Transverse colon (tissue), 4 donors: ENCODE measurements at regions not wholly inside any gene's neighbourhood (a gene's known extent, or its start where the extent isn't known, plus 50 kb on each side); places are given as distances from the start of the nearest gene placed in this dataset.

Source experiments
- DNase-seq: peaks from one replicate; pipeline ENCODE4 v3.0.0-alpha.2; 2019
- H3K27ac ChIP-seq, 4 donors: fragments of 200-600 bp; sonication (generic); 2 replicates each; pipeline ENCODE4 v1.5.1; 2016 to 2018; ENCODE audit warnings: inconsistent platforms in 4 of 4
- H3K27me3 ChIP-seq: fragments of 200-600 bp; sonication (generic); 2 replicates; pipeline ENCODE4 v1.5.1; 2017; ENCODE audit warnings: inconsistent platforms
- H3K36me3 ChIP-seq, 4 donors: fragments of 200-600 bp; sonication (generic); 2 replicates each; pipeline ENCODE4 v1.5.1; 2017 to 2019; ENCODE audit warnings: inconsistent platforms in 4 of 4
- H3K4me1 ChIP-seq, 4 donors: fragments of 200-600 bp; sonication (generic); 2 replicates each; pipeline ENCODE4 v1.5.1; 2017 to 2020; ENCODE audit warnings: inconsistent platforms in 4 of 4
- H3K4me3 ChIP-seq, 4 donors: fragments of 200-600 bp; sonication (generic); 1 replicate in 1 of 4; 2 replicates in 3 of 4; pipeline versions ENCODE4 v1.5.1 to v1.6.1; 2017 to 2019; ENCODE audit warnings: inconsistent platforms in 4 of 4
- H3K9me3 ChIP-seq, 2 donors: fragments of 200-600 bp; sonication (generic); 2 replicates each; pipeline ENCODE4 v1.5.1; 2017 to 2019; ENCODE audit warnings: inconsistent platforms in 2 of 2
- EP300 ChIP-seq: sonication (generic); formaldehyde crosslinking; IDR thresholded peaks from one replicate; pipeline ENCODE4 v1.6.1; 2017; ENCODE audit warnings: antibody characterized with exemption, low read depth
- POLR2A ChIP-seq: fragments of 450-650 bp; IDR thresholded peaks from one replicate; pipeline ENCODE4 v1.6.1; 2016; ENCODE audit warnings: antibody characterized with exemption, mild to moderate bottlenecking, moderate library complexity
- POLR2AphosphoS5 ChIP-seq, 3 donors: sonication (generic); formaldehyde crosslinking; IDR thresholded peaks; one replicate each; pipeline ENCODE4 v1.6.1; 2016; ENCODE audit warnings: antibody characterized with exemption in 3 of 3
- WGBS, 2 donors: methylation state at CpG; one replicate each; pipeline ENCODE4 v1.1.5; 2018; ENCODE audit warnings: low coverage in 1 of 2; 5-methylcytosine and 5-hydroxymethylcytosine counted together
- in situ Hi-C, 4 donors: fragments of 200-750 bp; cut with MboI; loops; one replicate each; pipeline versions ENCODE4 v1.15.0 to v1.15.1; 2017; ENCODE audit warnings: low sequenced_read_pairs in 3 of 4, low pct_ligation_motif_present in 1 of 4, low pct_unique_long_range_greater_than_20kb in 1 of 4
- intact Hi-C: fragments of 100-400 bp; cut with DNase I; formaldehyde crosslinking; loops from one replicate; pipeline ENCODE4 v1.15.1; 2023; ENCODE audit warnings: low total_unique reads
- TF ChIP-seq, protein P1 (sequence below), 5 experiments: fragments of 200-600 bp in 3 of 5; fragments of 450-650 bp in 2 of 5; sonication (generic) in 3 of 5; IDR thresholded peaks; 1 replicate in 2 of 5; 2 replicates in 3 of 5; pipeline ENCODE4 v1.5.1; 2016 to 2017; ENCODE audit warnings: antibody characterized with exemption in 5 of 5, inconsistent platforms in 3 of 5, mild to moderate bottlenecking in 2 of 5, moderate library complexity in 1 of 5

DNA sequence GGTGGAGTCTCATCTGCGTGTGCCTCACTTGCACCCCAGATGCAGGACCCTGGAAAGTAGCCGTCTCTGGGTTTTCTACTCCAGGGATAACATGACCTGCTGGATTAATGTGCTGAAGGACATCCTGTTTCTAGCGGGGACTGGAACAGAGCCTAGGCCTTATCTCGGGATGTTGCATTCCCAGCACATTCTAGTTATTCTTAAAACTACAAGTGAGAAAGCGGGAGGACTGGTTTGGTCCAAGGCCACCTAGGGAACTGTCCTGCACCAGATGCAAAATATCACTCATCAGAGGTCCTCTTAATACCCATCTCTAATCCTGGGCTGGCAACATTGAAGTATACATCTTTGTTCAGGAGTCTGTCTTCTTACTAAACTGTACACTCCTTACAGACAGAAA lies 179.9 kb downstream of the ZC3H11B start:
- Histone ChIP-seq H3K4me3 (no peak overlapping the region), H3K36me3 (no peaks in the 10 kb centered on the region), H3K9me3 (no peaks in the 10 kb centered on the region), H3K4me1 (no peaks in the 10 kb centered on the region), H3K27me3 (no peaks in the 10 kb centered on the region), H3K27ac (no peak overlapping the region)
- in situ Hi-C loops: no loop called here
- 92 to 100% methylated on average over 1 to 5 of the region's 5 CpGs for WGBS, 2 donors
- intact Hi-C loops: no loop called here
- TF ChIP-seq POLR2AphosphoS5 (IDR thresholded peaks at IDR 0.05) (no peak), EP300 (no peak), POLR2A (no peak)
- TF ChIP-seq, protein P1, sequence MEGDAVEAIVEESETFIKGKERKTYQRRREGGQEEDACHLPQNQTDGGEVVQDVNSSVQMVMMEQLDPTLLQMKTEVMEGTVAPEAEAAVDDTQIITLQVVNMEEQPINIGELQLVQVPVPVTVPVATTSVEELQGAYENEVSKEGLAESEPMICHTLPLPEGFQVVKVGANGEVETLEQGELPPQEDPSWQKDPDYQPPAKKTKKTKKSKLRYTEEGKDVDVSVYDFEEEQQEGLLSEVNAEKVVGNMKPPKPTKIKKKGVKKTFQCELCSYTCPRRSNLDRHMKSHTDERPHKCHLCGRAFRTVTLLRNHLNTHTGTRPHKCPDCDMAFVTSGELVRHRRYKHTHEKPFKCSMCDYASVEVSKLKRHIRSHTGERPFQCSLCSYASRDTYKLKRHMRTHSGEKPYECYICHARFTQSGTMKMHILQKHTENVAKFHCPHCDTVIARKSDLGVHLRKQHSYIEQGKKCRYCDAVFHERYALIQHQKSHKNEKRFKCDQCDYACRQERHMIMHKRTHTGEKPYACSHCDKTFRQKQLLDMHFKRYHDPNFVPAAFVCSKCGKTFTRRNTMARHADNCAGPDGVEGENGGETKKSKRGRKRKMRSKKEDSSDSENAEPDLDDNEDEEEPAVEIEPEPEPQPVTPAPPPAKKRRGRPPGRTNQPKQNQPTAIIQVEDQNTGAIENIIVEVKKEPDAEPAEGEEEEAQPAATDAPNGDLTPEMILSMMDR (IDR thresholded peaks at IDR 0.05): no peak
- DNase-seq: no peak

DNA sequence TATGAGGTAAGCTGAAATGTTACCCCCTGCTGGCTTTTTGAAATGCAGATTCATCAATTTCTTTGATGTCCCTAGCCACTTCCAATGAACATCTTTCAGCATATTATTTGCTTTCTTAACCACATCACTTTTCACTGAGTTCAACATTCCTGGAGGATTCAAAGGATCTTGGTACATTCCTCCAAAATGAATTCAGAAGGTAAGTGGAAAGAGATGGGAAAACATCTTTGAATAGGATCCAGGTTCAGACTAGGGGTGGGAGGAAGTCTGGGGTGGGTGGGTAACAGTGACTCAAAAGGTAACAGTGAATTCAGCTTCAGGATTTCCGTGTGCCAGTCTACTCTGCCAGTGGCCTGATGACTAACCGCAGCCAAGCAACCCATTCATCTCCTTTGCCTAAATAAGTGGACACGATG lies 180.7 kb downstream of the ZC3H11B start:
- TF ChIP-seq POLR2AphosphoS5 (IDR thresholded peaks at IDR 0.05): no peak
- no peak for TF ChIP-seq POLR2A
- no peak for TF ChIP-seq EP300
- TF ChIP-seq, protein P1 (IDR thresholded peaks at IDR 0.05): no peak
- 61 to 68% methylated on average over 3 of the region's 3 CpGs for WGBS, 2 donors

DNA sequence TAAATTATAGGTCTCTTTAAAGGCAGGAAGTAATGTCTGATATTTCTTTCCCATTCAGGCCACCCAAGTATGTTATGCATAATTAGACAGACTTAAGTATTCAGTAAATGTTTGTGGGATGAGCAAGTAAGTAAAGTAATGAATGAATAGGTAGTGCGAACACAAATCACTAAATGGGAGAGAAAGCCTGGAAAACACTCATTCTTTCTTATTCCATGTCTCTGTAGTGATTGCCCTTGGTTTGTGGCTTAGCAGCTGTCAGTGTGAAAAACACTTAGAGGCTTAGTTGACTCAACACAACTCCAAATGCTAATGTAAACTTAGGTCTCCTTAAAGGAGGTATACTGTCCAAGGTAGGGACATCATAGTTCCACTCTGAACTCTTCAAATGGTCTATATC lies 182.5 kb downstream of the ZC3H11B start:
- Histone ChIP-seq H3K36me3 (no peaks in the 10 kb centered on the region), H3K27me3 (no peaks in the 10 kb centered on the region), H3K9me3 (no peaks in the 10 kb centered on the region), H3K4me1 (no peaks in the 10 kb centered on the region), H3K27ac (no peak overlapping the region), H3K4me3 (no peak overlapping the region)
- no peak for TF ChIP-seq POLR2A
- TF ChIP-seq, protein P1 (IDR thresholded peaks at IDR 0.05): no peak
- no peak for TF ChIP-seq POLR2AphosphoS5 (IDR thresholded peaks at IDR 0.05)
- TF ChIP-seq EP300: no peak
- WGBS, 2 donors: 77 to 97% methylated on average over 1 of the region's 1 CpG
- in situ Hi-C loops (no loop called here), intact Hi-C loops (no loop called here)
- DNase-seq: no peak

More for the DNA sequence above, 180.7 kb downstream of the ZC3H11B start:
- intact Hi-C loops (no loop called here), in situ Hi-C loops (no loop called here)
- H3K9me3 ChIP-seq: no peaks in the 10 kb centered on the region
- DNase-seq: no peak
- no peak overlapping the region for H3K4me3 ChIP-seq
- H3K36me3 ChIP-seq: no peaks in the 10 kb centered on the region
- H3K4me1 ChIP-seq: no peaks in the 10 kb centered on the region
- H3K27me3 ChIP-seq: no peaks in the 10 kb centered on the region
- no peak overlapping the region for H3K27ac ChIP-seq

DNA sequence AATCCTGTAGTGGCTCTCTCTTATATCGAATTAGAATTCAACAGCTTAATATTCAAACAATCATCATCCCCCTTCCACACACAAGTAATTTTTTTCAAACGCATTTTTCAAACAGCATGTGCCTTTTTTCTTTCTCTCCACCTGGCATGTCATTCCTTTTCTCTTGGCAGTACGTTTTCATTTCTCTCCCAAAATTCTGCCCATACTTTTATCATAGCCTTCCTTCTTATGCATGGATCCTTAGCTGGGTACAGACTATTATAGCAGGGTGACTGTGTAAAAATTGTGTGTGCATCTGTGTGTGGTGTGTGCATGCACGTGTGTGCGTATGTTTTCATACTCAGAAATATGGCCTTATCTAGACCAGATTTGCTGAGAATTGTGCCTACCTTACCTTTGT lies 184.3 kb downstream of the ZC3H11B start:
- Histone ChIP-seq H3K4me1 (no peaks in the 10 kb centered on the region), H3K27ac (no peak overlapping the region), H3K4me3 (no peak overlapping the region), H3K9me3 (no peaks in the 10 kb centered on the region), H3K27me3 (no peaks in the 10 kb centered on the region), H3K36me3 (no peaks in the 10 kb centered on the region)
- TF ChIP-seq, protein P1 (IDR thresholded peaks at IDR 0.05): no peak
- TF ChIP-seq POLR2AphosphoS5 (IDR thresholded peaks at IDR 0.05) (no peak), EP300 (no peak), POLR2A (no peak)
- no peak for DNase-seq
- 56 to 76% methylated on average over 2 to 5 of the region's 5 CpGs for whole genome bisulfite sequencing, 2 donors
- intact Hi-C loops: no loop called here
- in situ Hi-C loops: no loop called here
